ENCODE measurements at regions not wholly inside any gene's neighbourhood (a gene's known extent, or its start where the extent isn't known, plus 50 kb on each side); places are given as distances from the start of the nearest gene placed in this dataset.
"Not testable (repeated sequence)": the region's sequence is repeated elsewhere in the genome, so short reads cannot be mapped to it uniquely, and the experiment has no call there.

DNA sequence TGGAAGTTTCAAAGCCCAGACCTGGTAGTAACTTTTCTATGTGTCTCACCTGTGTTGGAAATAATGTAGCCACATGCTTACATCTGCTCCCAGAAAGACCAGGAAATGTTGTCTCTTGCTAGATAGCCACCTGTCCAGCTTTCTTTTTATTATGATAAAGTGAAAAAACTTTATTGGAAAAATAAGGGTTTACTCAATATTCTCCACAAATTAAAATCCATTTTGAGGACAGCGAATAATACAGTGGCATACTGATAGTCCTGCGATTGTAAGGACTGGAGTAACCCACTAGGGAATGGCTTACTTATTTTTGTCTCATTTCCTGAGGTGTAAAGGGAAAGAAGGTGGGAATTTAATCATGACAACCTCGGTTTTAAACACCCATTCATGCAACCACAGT lies 100.1 kb downstream of the HFE start:
- Histone ChIP-seq H3K79me2 (ENCODE audit: control insufficient read depth, low read length) (no peaks in the 10 kb centered on the region), H3K4me1 (ENCODE audit: control insufficient read depth, low read length) (peaks cover 43% of the 10 kb centered on the region), H3F3A (ENCODE audit: control insufficient read depth, insufficient read depth) (peaks cover 22% of the 10 kb centered on the region), H3K9me2 (replicated peaks; ENCODE audit: control insufficient read depth, low read length) (no peaks in the 10 kb centered on the region), H3K36me3 (ENCODE audit: control insufficient read depth, low read length) (no peaks in the 10 kb centered on the region), H3K4me3 (ENCODE audit: low read length) (no peak overlapping the region), H3K27me3 (ENCODE audit: control insufficient read depth, low read length) (no peaks in the 10 kb centered on the region), H3K9me3 (ENCODE audit: control insufficient read depth, insufficient read depth, low read length) (no peaks in the 10 kb centered on the region), H4K20me1 (ENCODE audit: control insufficient read depth, insufficient read depth, low read depth, low read length) (no peaks in the 10 kb centered on the region), H3K27ac (ENCODE audit: low read depth, low read length) (peak overlapping the region; percentile 87; the same call in 1 of the 2 replicates), H3K4me2 (ENCODE audit: low read length) (peak overlapping the region; percentile 88)
- TF ChIP-seq EZH2phosphoT487 (IDR thresholded peaks at IDR 0.05; ENCODE audit: borderline replicate concordance, low read length) = no peak
- TF ChIP-seq, protein P1, sequence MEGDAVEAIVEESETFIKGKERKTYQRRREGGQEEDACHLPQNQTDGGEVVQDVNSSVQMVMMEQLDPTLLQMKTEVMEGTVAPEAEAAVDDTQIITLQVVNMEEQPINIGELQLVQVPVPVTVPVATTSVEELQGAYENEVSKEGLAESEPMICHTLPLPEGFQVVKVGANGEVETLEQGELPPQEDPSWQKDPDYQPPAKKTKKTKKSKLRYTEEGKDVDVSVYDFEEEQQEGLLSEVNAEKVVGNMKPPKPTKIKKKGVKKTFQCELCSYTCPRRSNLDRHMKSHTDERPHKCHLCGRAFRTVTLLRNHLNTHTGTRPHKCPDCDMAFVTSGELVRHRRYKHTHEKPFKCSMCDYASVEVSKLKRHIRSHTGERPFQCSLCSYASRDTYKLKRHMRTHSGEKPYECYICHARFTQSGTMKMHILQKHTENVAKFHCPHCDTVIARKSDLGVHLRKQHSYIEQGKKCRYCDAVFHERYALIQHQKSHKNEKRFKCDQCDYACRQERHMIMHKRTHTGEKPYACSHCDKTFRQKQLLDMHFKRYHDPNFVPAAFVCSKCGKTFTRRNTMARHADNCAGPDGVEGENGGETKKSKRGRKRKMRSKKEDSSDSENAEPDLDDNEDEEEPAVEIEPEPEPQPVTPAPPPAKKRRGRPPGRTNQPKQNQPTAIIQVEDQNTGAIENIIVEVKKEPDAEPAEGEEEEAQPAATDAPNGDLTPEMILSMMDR (IDR thresholded peaks at IDR 0.05; ENCODE audit: low read depth, low read length, poor library complexity, severe bottlenecking) = no peak

GRCh38 chr6:26187981-26188635 lies 100.9 kb downstream of the HFE start:
- Histone ChIP-seq H3K27me3 (ENCODE audit: control insufficient read depth, low read length) (no peaks in the 10 kb centered on the region), H3K4me3 (ENCODE audit: low read length) (peak overlapping the region; percentile 75), H3K79me2 (ENCODE audit: control insufficient read depth, low read length) (no peaks in the 10 kb centered on the region), H3F3A (ENCODE audit: control insufficient read depth, insufficient read depth) (peaks cover 22% of the 10 kb centered on the region), H3K36me3 (ENCODE audit: control insufficient read depth, low read length) (no peaks in the 10 kb centered on the region), H4K20me1 (ENCODE audit: control insufficient read depth, insufficient read depth, low read depth, low read length) (no peaks in the 10 kb centered on the region), H3K9me3 (ENCODE audit: control insufficient read depth, insufficient read depth, low read length) (no peaks in the 10 kb centered on the region), H3K9me2 (replicated peaks; ENCODE audit: control insufficient read depth, low read length) (no peaks in the 10 kb centered on the region), H3K4me1 (ENCODE audit: control insufficient read depth, low read length) (peaks cover 46% of the 10 kb centered on the region), H3K27ac (ENCODE audit: low read depth, low read length) (peak overlapping the region; percentile 87), H3K4me2 (ENCODE audit: low read length) (peak overlapping the region; percentile 88)
- no peak for TF ChIP-seq EZH2phosphoT487 (IDR thresholded peaks at IDR 0.05; ENCODE audit: borderline replicate concordance, low read length)
- TF ChIP-seq, protein P1 (IDR thresholded peaks at IDR 0.05; ENCODE audit: low read depth, low read length, poor library complexity, severe bottlenecking) = no peak

- not testable (repeated sequence) for H3K4me3 ChIP-seq (ENCODE audit: low read length); H3K79me2 ChIP-seq (ENCODE audit: control insufficient read depth, low read length); H4K20me1 ChIP-seq (ENCODE audit: control insufficient read depth, insufficient read depth, low read depth, low read length); H3K9me2 ChIP-seq (replicated peaks; ENCODE audit: control insufficient read depth, low read length); H3K36me3 ChIP-seq (ENCODE audit: control insufficient read depth, low read length); H3K9me3 ChIP-seq (ENCODE audit: control insufficient read depth, insufficient read depth, low read length); H3K4me2 ChIP-seq (ENCODE audit: low read length); H3K27ac ChIP-seq (ENCODE audit: low read depth, low read length); H3K27me3 ChIP-seq (ENCODE audit: control insufficient read depth, low read length)
- Histone ChIP-seq H3F3A (ENCODE audit: control insufficient read depth, insufficient read depth) (peaks cover 39% of the 10 kb centered on the region), H3K4me1 (ENCODE audit: control insufficient read depth, low read length) (peaks cover 61% of the 10 kb centered on the region)
Measured at GRCh38 chr6:26191512-26191911, 104.3 kb downstream of the HFE start.

- Histone ChIP-seq H3K4me3 (ENCODE audit: low read length) (peak overlapping the region; percentile 94), H3K79me2 (ENCODE audit: control insufficient read depth, low read length) (peaks cover 6% of the 10 kb centered on the region), H3K36me3 (ENCODE audit: control insufficient read depth, low read length) (peaks cover 21% of the 10 kb centered on the region), H3K27me3 (ENCODE audit: control insufficient read depth, low read length) (no peaks in the 10 kb centered on the region), H3K27ac (ENCODE audit: low read depth, low read length) (peak overlapping the region; percentile 95), H3F3A (ENCODE audit: control insufficient read depth, insufficient read depth) (peaks cover 41% of the 10 kb centered on the region), H4K20me1 (ENCODE audit: control insufficient read depth, insufficient read depth, low read depth, low read length) (no peaks in the 10 kb centered on the region), H3K9me2 (replicated peaks; ENCODE audit: control insufficient read depth, low read length) (no peaks in the 10 kb centered on the region), H3K4me2 (ENCODE audit: low read length) (peak overlapping the region; percentile 79), H3K4me1 (ENCODE audit: control insufficient read depth, low read length) (peaks cover 50% of the 10 kb centered on the region), H3K9me3 (ENCODE audit: control insufficient read depth, insufficient read depth, low read length) (no peaks in the 10 kb centered on the region)
- TF ChIP-seq EZH2phosphoT487 (IDR thresholded peaks at IDR 0.05; ENCODE audit: borderline replicate concordance, low read length) = no peak
- TF ChIP-seq, protein P1 (IDR thresholded peaks at IDR 0.05; ENCODE audit: low read depth, low read length, poor library complexity, severe bottlenecking) = no peak
Measured at GRCh38 chr6:26193467-26194328, 106.5 kb downstream of the HFE start.
